Breast epithelium (tissue), 3 donors: ENCODE measurements at regions not wholly inside any gene's neighbourhood (a gene's known extent, or its start where the extent isn't known, plus 50 kb on each side); places are given as distances from the start of the nearest gene placed in this dataset.

ENCODE experiments used
- POLR2AphosphoS5 ChIP-seq, 3 donors: sonication (generic); formaldehyde crosslinking; IDR thresholded peaks; one replicate each; pipeline ENCODE4 v1.6.1; 2017; ENCODE audit warnings: antibody characterized with exemption in 3 of 3
- TF ChIP-seq, protein P1 (sequence below), 3 donors: fragments of 450-650 bp; IDR thresholded peaks; one replicate each; pipeline ENCODE4 v1.5.1; 2016 to 2017; ENCODE audit warnings: antibody characterized with exemption in 3 of 3, mild to moderate bottlenecking in 3 of 3, moderate library complexity in 3 of 3

DNA sequence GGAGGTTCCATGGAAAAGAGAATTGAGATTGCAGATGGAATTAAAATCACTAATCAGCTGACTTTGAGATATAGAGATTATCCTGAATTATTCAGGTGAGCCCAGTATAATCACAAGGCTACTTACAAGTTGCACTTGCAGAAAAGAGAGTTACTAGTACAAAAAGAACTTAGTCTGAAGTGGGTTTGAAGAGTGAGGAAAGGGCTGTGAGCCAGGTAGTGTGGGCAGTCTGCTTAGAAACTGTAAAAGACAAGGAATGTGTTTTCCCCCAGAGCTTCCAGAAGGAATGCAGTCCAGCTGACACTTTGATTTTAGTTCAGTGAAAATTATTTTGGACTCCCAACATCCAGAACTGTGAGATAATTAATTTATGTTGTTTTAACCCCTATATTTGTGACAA is 285.4 kb upstream of the GPC6 start:
- no peak for TF ChIP-seq POLR2AphosphoS5 (IDR thresholded peaks at IDR 0.05)
- TF ChIP-seq, protein P1, sequence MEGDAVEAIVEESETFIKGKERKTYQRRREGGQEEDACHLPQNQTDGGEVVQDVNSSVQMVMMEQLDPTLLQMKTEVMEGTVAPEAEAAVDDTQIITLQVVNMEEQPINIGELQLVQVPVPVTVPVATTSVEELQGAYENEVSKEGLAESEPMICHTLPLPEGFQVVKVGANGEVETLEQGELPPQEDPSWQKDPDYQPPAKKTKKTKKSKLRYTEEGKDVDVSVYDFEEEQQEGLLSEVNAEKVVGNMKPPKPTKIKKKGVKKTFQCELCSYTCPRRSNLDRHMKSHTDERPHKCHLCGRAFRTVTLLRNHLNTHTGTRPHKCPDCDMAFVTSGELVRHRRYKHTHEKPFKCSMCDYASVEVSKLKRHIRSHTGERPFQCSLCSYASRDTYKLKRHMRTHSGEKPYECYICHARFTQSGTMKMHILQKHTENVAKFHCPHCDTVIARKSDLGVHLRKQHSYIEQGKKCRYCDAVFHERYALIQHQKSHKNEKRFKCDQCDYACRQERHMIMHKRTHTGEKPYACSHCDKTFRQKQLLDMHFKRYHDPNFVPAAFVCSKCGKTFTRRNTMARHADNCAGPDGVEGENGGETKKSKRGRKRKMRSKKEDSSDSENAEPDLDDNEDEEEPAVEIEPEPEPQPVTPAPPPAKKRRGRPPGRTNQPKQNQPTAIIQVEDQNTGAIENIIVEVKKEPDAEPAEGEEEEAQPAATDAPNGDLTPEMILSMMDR (IDR thresholded peaks at IDR 0.05), result no peak
